ENCODE measurements at regions not wholly inside any gene's neighbourhood (a gene's known extent, or its start where the extent isn't known, plus 50 kb on each side); places are given as distances from the start of the nearest gene placed in this dataset.
"Not testable (repeated sequence)": the region's sequence is repeated elsewhere in the genome, so short reads cannot be mapped to it uniquely, and the experiment has no call there.

DNA sequence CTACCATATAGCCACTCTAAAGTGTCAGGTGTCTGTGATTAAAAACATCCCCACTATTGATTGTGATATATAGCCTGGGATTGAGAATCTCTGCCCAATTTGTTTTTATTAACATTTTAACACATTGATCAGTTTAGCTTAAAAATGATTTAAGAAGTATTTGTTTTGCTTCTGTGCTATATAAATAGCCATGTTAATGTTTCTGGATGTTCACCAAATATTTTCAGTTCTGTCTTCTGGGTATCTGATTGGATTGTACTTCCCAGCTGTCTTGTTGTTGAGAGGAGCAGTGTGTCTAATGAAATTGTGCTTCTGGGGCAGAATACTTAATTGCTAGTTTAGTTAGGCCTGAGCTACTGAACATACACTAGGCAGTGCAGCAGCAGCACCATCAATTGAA is 126.6 kb upstream of the TUSC1 start:
- no peak overlapping the region for H3K27ac ChIP-seq
- no peaks in the 10 kb centered on the region for H3K36me3 ChIP-seq
- TF ChIP-seq, protein P1, sequence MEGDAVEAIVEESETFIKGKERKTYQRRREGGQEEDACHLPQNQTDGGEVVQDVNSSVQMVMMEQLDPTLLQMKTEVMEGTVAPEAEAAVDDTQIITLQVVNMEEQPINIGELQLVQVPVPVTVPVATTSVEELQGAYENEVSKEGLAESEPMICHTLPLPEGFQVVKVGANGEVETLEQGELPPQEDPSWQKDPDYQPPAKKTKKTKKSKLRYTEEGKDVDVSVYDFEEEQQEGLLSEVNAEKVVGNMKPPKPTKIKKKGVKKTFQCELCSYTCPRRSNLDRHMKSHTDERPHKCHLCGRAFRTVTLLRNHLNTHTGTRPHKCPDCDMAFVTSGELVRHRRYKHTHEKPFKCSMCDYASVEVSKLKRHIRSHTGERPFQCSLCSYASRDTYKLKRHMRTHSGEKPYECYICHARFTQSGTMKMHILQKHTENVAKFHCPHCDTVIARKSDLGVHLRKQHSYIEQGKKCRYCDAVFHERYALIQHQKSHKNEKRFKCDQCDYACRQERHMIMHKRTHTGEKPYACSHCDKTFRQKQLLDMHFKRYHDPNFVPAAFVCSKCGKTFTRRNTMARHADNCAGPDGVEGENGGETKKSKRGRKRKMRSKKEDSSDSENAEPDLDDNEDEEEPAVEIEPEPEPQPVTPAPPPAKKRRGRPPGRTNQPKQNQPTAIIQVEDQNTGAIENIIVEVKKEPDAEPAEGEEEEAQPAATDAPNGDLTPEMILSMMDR (IDR thresholded peaks at IDR 0.05), result no peak
- H3K4me1 ChIP-seq, result no peaks in the 10 kb centered on the region
- intact Hi-C loops (cut with DNase I), result no loop called here
- no peaks in the 10 kb centered on the region for H3K27me3 ChIP-seq
- peaks cover 0 to 21% (median 0%) of the 10 kb centered on the region in 11 donors for H3K9me3 ChIP-seq
- ATAC-seq (no peak), DNase-seq (no peak)
- no peak overlapping the region for H3K4me3 ChIP-seq

GRCh38 chr9:25801989-25802388 is 123.7 kb upstream of the TUSC1 start:
- 90 to 91% methylated on average over 3 of the region's 3 CpGs for WGBS, 2 donors
- not testable (repeated sequence) for ATAC-seq

DNA sequence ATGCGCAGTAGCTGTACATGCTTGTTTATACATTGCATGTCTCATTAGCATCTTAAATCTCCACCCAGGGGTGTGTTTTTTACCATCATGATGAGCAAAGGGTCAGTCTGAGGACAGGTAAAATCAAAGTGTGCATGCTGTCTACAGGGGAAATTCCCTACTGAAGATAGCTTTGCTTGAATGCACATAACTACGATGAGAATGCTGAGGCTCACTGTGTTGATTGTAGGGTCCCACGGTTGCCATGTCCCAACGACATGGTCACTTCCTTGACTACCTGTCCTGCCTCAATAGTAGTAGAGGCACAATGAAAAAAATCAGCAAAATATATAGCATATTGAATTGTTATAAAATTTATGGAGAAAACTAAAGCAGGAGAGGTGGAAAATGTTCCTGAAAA is 95.6 kb upstream of the TUSC1 start:
- TF ChIP-seq, protein P1 (IDR thresholded peaks at IDR 0.05), result no peak
- no peaks in the 10 kb centered on the region for H3K4me1 ChIP-seq
- peaks cover 0 to 5% (median 0%) of the 10 kb centered on the region in 11 donors for H3K9me3 ChIP-seq
- H3K36me3 ChIP-seq, result no peaks in the 10 kb centered on the region
- no peak overlapping the region for H3K27ac ChIP-seq
- no peak for ATAC-seq
- no peaks in the 10 kb centered on the region for H3K27me3 ChIP-seq
- no peak for DNase-seq
- H3K4me3 ChIP-seq, result no peak overlapping the region
- 85 to 86% methylated on average over 4 of the region's 4 CpGs for WGBS, 2 donors
- intact Hi-C loops (cut with DNase I), result no loop called here

More at GRCh38 chr9:25801989-25802388, 123.7 kb upstream of the TUSC1 start:
- H3K27ac ChIP-seq; H3K27me3 ChIP-seq; H3K4me3 ChIP-seq; DNase-seq; intact Hi-C loops (cut with DNase I); H3K4me1 ChIP-seq; H3K36me3 ChIP-seq: not testable (repeated sequence)
- peaks cover 0 to 12% (median 0%) of the 10 kb centered on the region in 11 donors for H3K9me3 ChIP-seq

DNA sequence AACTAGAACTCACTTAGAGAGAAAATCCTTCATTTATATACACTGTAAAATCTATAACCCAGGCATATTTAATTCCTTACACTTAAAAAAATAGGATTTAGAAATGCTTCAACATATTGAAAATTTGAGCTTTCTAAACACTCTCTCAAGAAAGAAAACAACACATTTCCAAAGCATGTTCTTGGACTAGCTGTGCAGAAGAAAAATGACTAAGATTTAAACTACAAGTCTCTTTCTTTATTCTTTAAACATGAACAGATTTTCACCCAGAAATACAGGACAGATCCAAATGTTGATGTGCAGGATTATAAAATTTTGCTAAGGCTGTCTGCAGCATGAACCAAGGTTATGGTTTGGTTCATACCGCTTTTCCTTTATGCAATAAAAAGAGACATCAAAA is 77.7 kb upstream of the TUSC1 start:
- intact Hi-C loops (cut with DNase I), result loop anchor here in 1 of 10 donors (10.0 kb wide), 1 partner anchor 59 kb away; no protein-coding TSS in a partner anchor
- H3K4me1 ChIP-seq, result no peaks in the 10 kb centered on the region
- peaks cover 0 to 4% (median 0%) of the 10 kb centered on the region in 11 donors for H3K9me3 ChIP-seq
- H3K27ac ChIP-seq, result no peak overlapping the region
- ATAC-seq, result no peak
- WGBS, 2 donors, result 94 to 95% methylated on average over 1 of the region's 1 CpG
- H3K27me3 ChIP-seq, result no peaks in the 10 kb centered on the region
- no peaks in the 10 kb centered on the region for H3K36me3 ChIP-seq
- no peak overlapping the region for H3K4me3 ChIP-seq
- DNase-seq, result no peak
- TF ChIP-seq, protein P1 (IDR thresholded peaks at IDR 0.05), result no peak

DNA sequence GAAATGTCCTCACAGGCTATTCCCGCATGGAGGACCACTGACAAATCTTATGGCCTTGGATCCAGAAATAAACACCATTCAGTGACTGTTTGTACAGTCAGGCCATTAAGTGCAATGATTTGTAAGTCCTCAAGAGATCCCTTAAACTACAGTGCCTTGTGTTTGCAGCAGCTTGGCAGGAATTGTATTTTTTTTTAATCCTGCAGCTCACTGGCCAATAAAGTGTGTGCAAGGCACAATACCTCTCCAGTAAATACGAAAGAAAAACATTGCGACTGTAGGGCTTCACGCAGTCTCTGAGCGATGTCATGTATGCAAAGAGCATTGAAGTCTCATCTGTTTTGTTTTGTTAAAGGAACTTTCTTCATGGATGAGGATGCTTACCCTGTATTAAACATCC is 74.2 kb upstream of the TUSC1 start:
- H3K27me3 ChIP-seq, result no peaks in the 10 kb centered on the region
- no peak for ATAC-seq
- no peaks in the 10 kb centered on the region for H3K4me1 ChIP-seq

More for the DNA sequence above, 74.2 kb upstream of the TUSC1 start:
- DNase-seq, result no peak
- Histone ChIP-seq H3K9me3 (no peaks in the 10 kb centered on the region), H3K4me3 (no peak overlapping the region), H3K27ac (no peak overlapping the region), H3K36me3 (no peaks in the 10 kb centered on the region)
- intact Hi-C loops (cut with DNase I), result loop anchor here in 1 of 10 donors (10.0 kb wide), 1 partner anchor 62 kb away; no protein-coding TSS in a partner anchor
- 83 to 84% methylated on average over 5 of the region's 5 CpGs for WGBS, 2 donors
- TF ChIP-seq, protein P1 (IDR thresholded peaks at IDR 0.05), result no peak
